GM12891 (cell line): ENCODE measurements at regions not wholly inside any gene's neighbourhood (a gene's known extent, or its start where the extent isn't known, plus 50 kb on each side); places are given as distances from the start of the nearest gene placed in this dataset.

Experiments
- DNase-seq: peaks from one replicate; pipeline ENCODE4 v3.0.0; 2011; ENCODE audit warnings: low spot score; ENCODE audit not compliant: insufficient read length
- FAIRE-seq: peaks from 2 replicates; lab custom pipeline; 2011; peaks lifted over from hg19 to GRCh38; lab: Jason Lieb, UNC
- PAX5 ChIP-seq: IDR thresholded peaks from 2 replicates; pipeline ENCODE4 v1.6.1; 2011; ENCODE audit warnings: low read length, moderate library complexity, mild to moderate bottlenecking; ENCODE audit not compliant: insufficient read depth, severe bottlenecking
- POLR2A ChIP-seq: IDR thresholded peaks from 2 replicates; pipeline ENCODE4 v1.6.1; 2011; ENCODE audit warnings: low read depth, low read length, control low read depth
- POLR2AphosphoS5 ChIP-seq: IDR thresholded peaks from 2 replicates; pipeline ENCODE4 v1.6.1; 2011; ENCODE audit warnings: low read depth, low read length, control low read depth
- POU2F2 ChIP-seq: IDR thresholded peaks from 2 replicates; pipeline ENCODE4 v1.6.1; 2011; ENCODE audit warnings: low read depth, mild to moderate bottlenecking, control low read depth, low read length, moderate library complexity
- SPI1 ChIP-seq: IDR thresholded peaks from 2 replicates; pipeline ENCODE4 v1.6.1; 2011; ENCODE audit warnings: low read depth, low read length, control low read depth
- TAF1 ChIP-seq: IDR thresholded peaks from 2 replicates; pipeline ENCODE4 v1.6.1; 2011; ENCODE audit warnings: low read depth, low read length, control low read depth

DNA sequence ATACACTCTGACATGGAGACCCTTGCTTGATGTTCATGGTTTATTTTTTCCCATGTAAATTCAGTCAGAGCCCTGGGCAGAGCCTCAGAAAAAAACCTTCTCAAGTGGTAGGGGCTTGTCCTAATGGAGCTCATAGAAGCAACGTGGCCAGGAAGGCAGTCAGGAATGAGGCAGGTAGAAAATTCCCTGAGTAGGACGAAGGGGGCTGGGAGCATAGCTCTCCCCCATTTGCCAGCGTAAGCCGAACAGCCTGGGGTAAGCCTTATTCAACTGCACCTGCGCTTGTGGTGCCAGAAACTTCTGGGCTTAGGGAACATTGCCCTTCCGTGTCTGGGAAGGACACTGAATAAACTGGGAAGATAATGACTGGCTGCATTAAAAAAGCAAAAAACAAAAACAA is 238.5 kb upstream of the ROPN1 start:
- no peak for FAIRE-seq
- DNase-seq = no peak
- TF ChIP-seq POU2F2 (no peak), PAX5 (no peak), SPI1 (no peak), POLR2AphosphoS5 (no peak), TAF1 (no peak), POLR2A (no peak)

DNA sequence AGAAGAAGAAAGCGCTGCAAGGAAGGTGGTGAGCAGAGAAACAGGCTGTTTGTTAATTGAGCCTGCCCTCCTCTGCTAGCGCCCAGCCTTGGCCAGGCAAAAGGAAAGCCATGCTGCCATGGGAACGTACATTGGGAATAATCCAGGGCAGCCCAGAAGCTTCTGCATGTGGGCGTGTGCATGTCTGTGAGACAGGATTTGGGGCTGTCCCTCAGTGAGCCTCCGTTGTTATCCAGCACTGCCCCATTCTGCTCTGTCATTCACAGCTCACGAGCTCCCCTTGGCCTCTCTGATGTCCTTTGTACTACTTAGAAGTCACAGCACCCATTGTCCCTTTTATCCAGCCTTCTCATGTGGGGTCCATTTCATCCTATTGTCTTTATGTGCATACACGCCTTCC is 239.1 kb upstream of the ROPN1 start:
- FAIRE-seq (no peak), DNase-seq (no peak)
- no peak for TF ChIP-seq POU2F2
- TF ChIP-seq TAF1 = no peak
- no peak for TF ChIP-seq POLR2A
- TF ChIP-seq POLR2AphosphoS5 = no peak
- no peak for TF ChIP-seq PAX5
- no peak for TF ChIP-seq SPI1

DNA sequence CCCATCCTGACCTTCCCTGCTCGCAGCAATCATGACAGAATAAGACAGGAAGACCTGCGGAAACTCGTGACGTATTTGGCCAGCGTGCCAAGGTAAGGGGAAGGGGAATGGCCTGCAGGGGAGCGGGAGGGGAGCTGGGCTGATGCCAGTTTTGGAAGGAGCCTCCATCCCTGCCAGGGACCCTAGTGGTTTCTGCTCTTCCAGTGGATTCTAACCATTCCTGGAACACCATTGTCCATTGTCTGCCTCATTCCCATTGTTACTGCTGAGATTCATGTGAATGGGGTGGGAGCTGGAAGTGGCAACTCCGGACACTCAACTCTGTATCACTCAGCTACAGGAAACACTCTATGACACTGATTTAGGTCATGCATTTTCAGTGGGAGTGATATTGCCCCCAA is 242.9 kb upstream of the ROPN1 start:
- TF ChIP-seq TAF1 (no peak), POLR2A (no peak), SPI1 (no peak), POLR2AphosphoS5 (no peak), PAX5 (no peak), POU2F2 (no peak)
- FAIRE-seq = no peak
- no peak for DNase-seq

DNA sequence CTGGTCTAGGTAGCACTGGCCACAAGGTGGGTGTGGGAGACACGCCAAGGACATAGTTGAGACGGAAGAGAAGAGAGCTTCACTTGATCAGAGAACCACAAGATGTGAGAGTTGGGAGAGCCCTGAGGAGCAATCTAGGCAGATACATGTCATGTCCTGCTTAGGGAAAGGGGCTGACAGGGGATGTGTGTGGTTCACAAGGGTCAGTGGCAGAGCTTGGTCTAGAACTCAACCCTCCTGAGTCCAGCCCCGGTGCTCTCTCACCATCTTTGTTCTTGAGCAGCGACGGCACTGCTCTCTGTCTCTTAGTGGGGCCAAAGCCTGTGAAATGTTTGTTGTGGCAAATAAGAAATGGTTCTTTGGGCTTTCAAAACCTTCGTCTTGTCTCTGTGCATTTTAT is 243.5 kb upstream of the ROPN1 start:
- DNase-seq = no peak
- FAIRE-seq = no peak
- TF ChIP-seq POLR2AphosphoS5 (no peak), SPI1 (no peak), POU2F2 (no peak), TAF1 (no peak), POLR2A (no peak), PAX5 (no peak)

DNA sequence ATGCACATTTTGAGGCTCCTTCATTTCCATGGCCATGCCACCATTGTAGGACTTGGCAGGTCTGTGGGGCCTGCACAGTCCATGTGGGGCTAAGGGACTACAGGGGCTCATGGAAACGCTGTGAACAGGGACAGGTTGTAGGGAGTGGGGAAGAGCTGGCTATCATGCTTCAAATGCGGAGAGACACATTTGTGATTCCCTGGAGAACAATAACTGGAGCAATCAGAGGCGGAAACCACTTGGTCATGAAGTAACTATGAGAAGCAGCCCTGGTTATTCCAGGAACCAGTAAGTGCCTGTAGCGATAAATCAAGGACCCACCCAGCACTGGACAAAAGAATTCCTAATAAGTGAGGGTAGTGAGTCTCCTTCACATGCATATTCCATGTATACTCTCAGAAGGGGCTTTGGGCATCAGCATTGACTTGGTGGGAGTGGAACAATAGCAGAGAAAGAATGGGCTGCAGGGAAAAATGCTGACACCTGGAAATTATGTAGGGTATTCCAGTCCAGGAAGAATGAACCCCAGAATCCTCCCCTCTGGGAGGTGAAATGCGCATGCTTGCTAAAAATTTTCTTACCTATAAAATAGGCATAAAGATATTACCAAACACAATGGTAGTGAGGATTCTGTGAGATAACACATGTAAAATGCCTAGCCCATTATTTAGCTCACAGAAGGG is 251.4 kb upstream of the ROPN1 start:
- DNase-seq (no peak), FAIRE-seq (no peak)
- TF ChIP-seq POLR2A (no peak), TAF1 (no peak), POLR2AphosphoS5 (no peak), SPI1 (no peak), PAX5 (no peak), POU2F2 (no peak)

- TF ChIP-seq POLR2A (no peak), POU2F2 (no peak), TAF1 (no peak), SPI1 (no peak), POLR2AphosphoS5 (no peak), PAX5 (no peak)
- DNase-seq (no peak), FAIRE-seq (no peak)
Observed at GRCh38 chr3:124246376-124246775, 254.5 kb upstream of the ROPN1 start.

- no peak for DNase-seq
- FAIRE-seq = no peak
- TF ChIP-seq PAX5 = no peak
- TF ChIP-seq SPI1 = no peak
- TF ChIP-seq POU2F2 = no peak
- no peak for TF ChIP-seq POLR2A
- TF ChIP-seq POLR2AphosphoS5 = no peak
- no peak for TF ChIP-seq TAF1
Observed at GRCh38 chr3:124246949-124247348, 255.0 kb upstream of the ROPN1 start.

- FAIRE-seq (no peak), DNase-seq (no peak)
- no peak for TF ChIP-seq TAF1
Observed at GRCh38 chr3:124248471-124249028, 256.6 kb upstream of the ROPN1 start.

DNA sequence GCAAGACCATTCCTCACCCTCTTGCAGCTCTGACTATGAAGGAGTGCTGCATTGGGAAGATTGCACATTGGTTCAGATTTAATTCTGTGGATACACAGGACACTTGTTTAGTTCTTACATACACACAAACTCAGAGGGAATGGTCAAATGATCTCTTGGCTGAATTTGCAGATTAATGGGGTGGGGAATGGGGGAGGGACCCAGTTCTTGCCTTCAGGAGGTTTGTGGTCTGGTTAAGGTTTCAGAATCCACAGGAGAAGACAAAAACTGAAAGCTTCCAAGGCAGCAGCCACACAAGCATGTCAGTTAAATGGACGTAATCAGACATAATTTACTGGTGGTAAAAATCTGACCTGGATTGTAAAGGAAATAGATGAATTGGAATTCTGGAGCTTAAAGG is 257.1 kb upstream of the ROPN1 start:
- TF ChIP-seq PAX5 (no peak), TAF1 (no peak), POU2F2 (no peak), SPI1 (no peak), POLR2A (no peak), POLR2AphosphoS5 (no peak)
- FAIRE-seq = no peak
- DNase-seq = no peak

DNA sequence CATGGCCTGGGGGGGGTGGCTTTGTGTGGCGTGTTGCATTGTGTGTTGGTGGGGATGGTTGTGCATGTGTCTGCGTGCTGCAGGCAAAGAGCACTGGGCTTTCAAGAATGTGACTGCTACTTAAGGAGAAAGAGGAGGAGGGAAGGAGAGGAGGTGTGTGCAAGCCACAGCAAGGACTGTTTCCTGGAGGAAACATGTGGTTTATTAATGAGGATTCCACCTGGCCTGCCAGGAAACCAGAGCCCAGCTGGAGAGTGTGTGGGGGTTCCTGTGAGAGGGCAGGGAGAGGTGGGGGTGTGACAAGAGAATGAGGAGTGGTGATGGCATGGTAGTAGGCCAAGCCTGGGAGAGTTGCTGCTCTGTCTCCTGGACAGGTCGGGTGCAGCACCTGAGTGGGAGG is 258.1 kb upstream of the ROPN1 start:
- FAIRE-seq = no peak
- no peak for DNase-seq
- TF ChIP-seq PAX5 (no peak), POLR2A (no peak)

GRCh38 chr3:124256156-124256555 is 264.2 kb upstream of the ROPN1 start:
- DNase-seq (no peak), FAIRE-seq (no peak)
- TF ChIP-seq POU2F2 = no peak
- TF ChIP-seq POLR2A = no peak
- TF ChIP-seq TAF1 = no peak
